SK-N-SH (cell line): ENCODE measurements at regions not wholly inside any gene's neighbourhood (a gene's known extent, or its start where the extent isn't known, plus 50 kb on each side); places are given as distances from the start of the nearest gene placed in this dataset.

Experiments
- CTCF ChIA-PET: fragments of 300-600, 350-600 bp; formaldehyde crosslinking; extraction: SDS; loops from one replicate; lab custom pipeline; 2021; lab: Yijun Ruan, JAX
- POLR2A ChIA-PET: fragments of 350-600 bp; sonication (Branson Sonifier 250); formaldehyde crosslinking; extraction: SDS; loops from one replicate; lab custom pipeline; 2020; ENCODE audit warnings: antibody characterized with exemption, inconsistent platforms; lab: Yijun Ruan, JAX
- DNase-seq: peaks from one replicate; pipeline ENCODE4 v3.0.0; 2012
- H2AFZ ChIP-seq: fragments of 200-600 bp; sonication (generic); 2 replicates; pipeline ENCODE4 v1.8.1; 2016; ENCODE audit warnings: antibody characterized with exemption, mild to moderate bottlenecking, low read depth
- H3F3A ChIP-seq: fragments of 200-600 bp; sonication (generic); replicated peaks from 2 replicates; pipeline ENCODE3; 2016; ENCODE audit warnings: antibody characterized with exemption, mild to moderate bottlenecking; ENCODE audit not compliant: insufficient read depth
- H3K27ac ChIP-seq, 2 experiments: fragments of 200-500 bp in 1 of 2; fragments of 200-600 bp in 1 of 2; sonication (Bioruptor generic) in 1 of 2; sonication (generic), shearing (Covaris generic) in 1 of 2; 2 replicates each; pipeline versions ENCODE4 v1.5.1 to v1.6.1; 2014 to 2016; ENCODE audit warnings: low read depth in 2 of 2, inconsistent platforms in 1 of 2, low read length in 1 of 2, mild to moderate bottlenecking in 1 of 2, mixed read lengths in 1 of 2
- H3K27me3 ChIP-seq: fragments of 200-600 bp; sonication (generic), shearing (Covaris generic); 2 replicates; pipeline ENCODE4 v1.6.1; 2016; ENCODE audit warnings: mixed run types; ENCODE audit not compliant: insufficient read depth
- H3K36me3 ChIP-seq, 2 experiments: fragments of 200-500 bp in 1 of 2; fragments of 200-600 bp in 1 of 2; sonication (Bioruptor generic) in 1 of 2; sonication (generic) in 1 of 2; replicated peaks in 1 of 2; 2 replicates each; pipeline versions ENCODE3 to v1.5.1; 2014 to 2016; ENCODE audit warnings: low read length in 1 of 2, mild to moderate bottlenecking in 1 of 2; ENCODE audit not compliant: insufficient read depth in 2 of 2, control insufficient read depth in 1 of 2
- H3K4me1 ChIP-seq, 2 experiments: fragments of 200-500 bp in 1 of 2; fragments of 200-600 bp in 1 of 2; sonication (Bioruptor generic) in 1 of 2; sonication (generic), shearing (Covaris generic) in 1 of 2; 2 replicates each; pipeline versions ENCODE4 v1.5.1 to v1.6.1; 2014 to 2016; ENCODE audit warnings: low read depth in 1 of 2, low read length in 1 of 2, mixed run types in 1 of 2; ENCODE audit not compliant: insufficient read depth in 2 of 2, control insufficient read depth in 1 of 2
- H3K4me2 ChIP-seq: fragments of 200-600 bp; sonication (generic), shearing (Covaris generic); 2 replicates; pipeline ENCODE4 v1.6.1; 2017; ENCODE audit warnings: mixed run types
- H3K4me3 ChIP-seq, 2 experiments: fragments of 200-500 bp in 1 of 2; fragments of 200-600 bp in 1 of 2; sonication (Bioruptor generic) in 1 of 2; sonication (generic), shearing (Covaris generic) in 1 of 2; 2 replicates each; pipeline versions ENCODE4 v1.5.1 to v1.8.1; 2014 to 2016; ENCODE audit warnings: low read depth in 2 of 2, inconsistent platforms in 1 of 2, low read length in 1 of 2, mild to moderate bottlenecking in 1 of 2, mixed read lengths in 1 of 2, moderate library complexity in 1 of 2
- H3K79me2 ChIP-seq: fragments of 200-600 bp; sonication (generic); 2 replicates; pipeline ENCODE4 v1.8.1; 2017; ENCODE audit warnings: mild to moderate bottlenecking; ENCODE audit not compliant: insufficient read depth
- H3K9ac ChIP-seq: fragments of 200-600 bp; sonication (generic); 2 replicates; pipeline ENCODE4 v1.6.1; 2017; ENCODE audit warnings: mixed run types
- H3K9me2 ChIP-seq: fragments of 200-600 bp; sonication (generic); 2 replicates; pipeline ENCODE4 v1.6.1; 2017; ENCODE audit warnings: mixed run types
- H3K9me3 ChIP-seq: fragments of 200-600 bp; sonication (generic); 2 replicates; pipeline ENCODE4 v1.6.1; 2017; ENCODE audit warnings: mixed run types, mild to moderate bottlenecking, moderate library complexity
- H4K20me1 ChIP-seq: fragments of 200-600 bp; sonication (generic); 2 replicates; pipeline ENCODE4 v1.6.1; 2017; ENCODE audit warnings: mild to moderate bottlenecking, mixed run types; ENCODE audit not compliant: insufficient read depth
- EZH2phosphoT487 ChIP-seq: fragments of 200-600 bp; sonication (generic); IDR thresholded peaks from 2 replicates; pipeline ENCODE4 v1.6.1; 2017; ENCODE audit warnings: low read depth, mixed run types, mild to moderate bottlenecking, antibody characterized with exemption, moderate library complexity, borderline replicate concordance
- FOSL2 ChIP-seq: IDR thresholded peaks from 2 replicates; pipeline ENCODE4 v1.4.0; 2012; ENCODE audit warnings: low read depth, mild to moderate bottlenecking, moderate library complexity, borderline replicate concordance
- GABPA ChIP-seq: IDR thresholded peaks from 2 replicates; pipeline ENCODE4 v1.4.0; 2012; ENCODE audit warnings: low read depth, mild to moderate bottlenecking
- GATA2 ChIP-seq: sonication (generic); formaldehyde crosslinking; IDR thresholded peaks from 2 replicates; pipeline ENCODE4 v1.5.0; 2020; ENCODE audit warnings: mild to moderate bottlenecking, missing genetic modification reagents
- IRF3 ChIP-seq: fragments of 150-350 bp; IDR thresholded peaks from 2 replicates; pipeline ENCODE4 v1.6.1; 2016; ENCODE audit warnings: mild to moderate bottlenecking, low read depth, low read length
- MEF2A ChIP-seq: IDR thresholded peaks from 2 replicates; pipeline ENCODE4 v1.4.0; 2012; ENCODE audit warnings: low read depth, borderline replicate concordance
- RCOR1 ChIP-seq: fragments of 150-350 bp; IDR thresholded peaks from 2 replicates; pipeline ENCODE4 v1.6.1; 2017; ENCODE audit warnings: antibody characterized with exemption, low read length
- RFX5 ChIP-seq: IDR thresholded peaks from 2 replicates; pipeline ENCODE4 v1.6.1; 2012; ENCODE audit warnings: mild to moderate bottlenecking, improper control_type of control experiment, low read length
- SMC3 ChIP-seq: IDR thresholded peaks from 2 replicates; pipeline ENCODE4 v1.6.1; 2012; ENCODE audit warnings: low read depth, low read length, improper control_type of control experiment
- USF1 ChIP-seq: IDR thresholded peaks from 2 replicates; pipeline ENCODE4 v1.4.0; 2012; ENCODE audit warnings: low read depth, borderline replicate concordance
- ZBTB33 ChIP-seq: IDR thresholded peaks from 2 replicates; pipeline ENCODE4 v1.4.0; 2012; ENCODE audit warnings: low read depth, borderline replicate concordance
- WGBS: methylation state at CpG from one replicate; pipeline ENCODE4 v1.1.6; 2017; ENCODE audit warnings: low lambda C conversion rate; 5-methylcytosine and 5-hydroxymethylcytosine counted together

DNA sequence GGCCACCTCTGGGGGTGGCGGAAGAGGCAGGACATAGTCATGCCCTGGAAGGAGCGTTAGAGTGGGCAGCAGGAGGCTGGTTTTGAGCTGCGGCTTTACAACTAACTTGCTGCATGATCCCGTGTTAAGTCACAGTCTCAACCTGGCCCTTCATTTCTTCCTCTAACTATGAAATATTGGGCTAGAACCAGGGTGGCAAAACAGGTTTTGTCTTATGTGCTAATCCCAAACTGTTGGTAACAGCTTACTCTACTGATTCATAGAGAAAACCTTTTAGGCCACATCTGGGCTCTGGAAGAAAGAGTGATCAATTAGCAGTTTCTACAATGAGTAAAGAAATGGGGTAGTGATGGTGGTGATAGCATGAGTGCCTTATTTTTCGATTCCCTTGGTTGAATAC lies 74.1 kb upstream of the CLINT1 start (continued):
- TF ChIP-seq IRF3 (no peak), RCOR1 (no peak), USF1 (no peak)

- TF ChIP-seq ZBTB33 = no peak
- no peak for TF ChIP-seq RFX5
- no peak for TF ChIP-seq GATA2 (CRISPR knock-in tag)
- no peak for TF ChIP-seq EZH2phosphoT487
- TF ChIP-seq GABPA = no peak
- TF ChIP-seq, all 33 proteins: peak for 0
- Histone ChIP-seq H3K4me3 (no peak overlapping the region), H3K36me3 (no peaks in the 10 kb centered on the region), H3K27me3 (no peaks in the 10 kb centered on the region), H4K20me1 (no peaks in the 10 kb centered on the region), H3K4me1 (no peaks in the 10 kb centered on the region), H3F3A (no peaks in the 10 kb centered on the region), H3K4me2 (no peak overlapping the region), H2AFZ (no peak overlapping the region), H3K27ac (no peak overlapping the region), H3K9ac (no peak overlapping the region), H3K9me2 (no peaks in the 10 kb centered on the region), H3K79me2 (no peaks in the 10 kb centered on the region), H3K9me3 (no peaks in the 10 kb centered on the region)
- no peak for DNase-seq
- 77% methylated on average over 7 of the region's 7 CpGs for WGBS
- ChIA-PET CTCF (interaction anchor here (0.5 to 1.0 kb wide), 3 partner anchors 16 to 187 kb away, joined by 3 to 7 read pairs (median 3); partner anchors contain the start of gene LSM11), POLR2A (no interaction called here)
Measured at GRCh38 chr5:157930710-157931109, 71.8 kb upstream of the CLINT1 start.

GRCh38 chr5:157926977-157927376 lies 68.0 kb upstream of the CLINT1 start:
- no peak for DNase-seq
- H3F3A ChIP-seq = no peaks in the 10 kb centered on the region
- no peaks in the 10 kb centered on the region for H3K36me3 ChIP-seq

More at GRCh38 chr5:157926977-157927376, 68.0 kb upstream of the CLINT1 start:
- H3K9ac ChIP-seq = no peak overlapping the region
- H3K9me2 ChIP-seq = no peaks in the 10 kb centered on the region
- ChIA-PET CTCF (interaction anchor here (0.7 to 1.0 kb wide), 2 partner anchors 22 to 165 kb away, joined by 3 to 4 read pairs; no protein-coding TSS in a partner anchor), POLR2A (no interaction called here)
- no peaks in the 10 kb centered on the region for H3K4me1 ChIP-seq
- no peaks in the 10 kb centered on the region for H3K79me2 ChIP-seq
- H2AFZ ChIP-seq = no peak overlapping the region
- H4K20me1 ChIP-seq = no peaks in the 10 kb centered on the region
- no peaks in the 10 kb centered on the region for H3K9me3 ChIP-seq
- no peak for TF ChIP-seq FOSL2
- TF ChIP-seq ZBTB33 = no peak
- no peak for TF ChIP-seq SMC3
- no peak for TF ChIP-seq MEF2A
- H3K27ac ChIP-seq = no peak overlapping the region
- 77% methylated on average over 4 of the region's 4 CpGs for WGBS
- H3K27me3 ChIP-seq = no peaks in the 10 kb centered on the region
- no peak overlapping the region for H3K4me3 ChIP-seq
- H3K4me2 ChIP-seq = no peak overlapping the region
